K562 (cell line): ENCODE measurements at regions not wholly inside any gene's neighbourhood (a gene's known extent, or its start where the extent isn't known, plus 50 kb on each side); places are given as distances from the start of the nearest gene placed in this dataset.
"Not testable (repeated sequence)": the region's sequence is repeated elsewhere in the genome, so short reads cannot be mapped to it uniquely, and the experiment has no call there.

ENCODE experiments used
- ARID1B ChIP-seq: fragments of 450-650 bp; IDR thresholded peaks from 2 replicates; pipeline ENCODE4 v1.6.1; 2016; ENCODE audit warnings: antibody characterized with exemption, mild to moderate bottlenecking, inconsistent platforms
- CTCF ChIP-seq, 3 experiments: IDR thresholded peaks in 2 of 3; conservative IDR thresholded peaks in 1 of 3; 2 replicates each; pipeline ENCODE4 v1.5.1; 2011 to 2012; ENCODE audit warnings: low read length in 3 of 3, mild to moderate bottlenecking in 3 of 3, control low read depth in 2 of 3, improper control_type of control experiment in 1 of 3, inconsistent platforms in 1 of 3, low read depth in 1 of 3, mixed read lengths in 1 of 3, moderate library complexity in 1 of 3; ENCODE audit not compliant: insufficient read depth in 2 of 3
- ELF4 ChIP-seq: fragments of 450-650 bp; formaldehyde crosslinking; IDR thresholded peaks from 2 replicates; pipeline ENCODE4 v1.4.0; 2022; ENCODE audit warnings: missing genetic modification characterization
- ETV6 ChIP-seq, 3 experiments: fragments of 150-350 bp in 1 of 3; sonication (generic) in 1 of 3; formaldehyde crosslinking in 1 of 3; IDR thresholded peaks; 2 replicates each; pipeline versions ENCODE4 v1.6.1 to v1.8.0; 2014 to 2022; ENCODE audit warnings: borderline replicate concordance in 2 of 3, low read depth in 2 of 3, antibody characterized with exemption in 1 of 3, low read length in 1 of 3, mild to moderate bottlenecking in 1 of 3, missing genetic modification reagents in 1 of 3
- EZH2 ChIP-seq: IDR thresholded peaks from 2 replicates; pipeline ENCODE4 v1.6.1; 2012; ENCODE audit warnings: low read depth, mild to moderate bottlenecking, inconsistent platforms, low read length, borderline replicate concordance
- FOXK1 ChIP-seq: sonication (generic); formaldehyde crosslinking; IDR thresholded peaks from 2 replicates; pipeline ENCODE4 v1.8.0; 2022; ENCODE audit warnings: missing genetic modification reagents, mild to moderate bottlenecking, borderline replicate concordance
- HNRNPH1 ChIP-seq: fragments of 200-400 bp; formaldehyde crosslinking; optimal IDR thresholded peaks from 2 replicates; pipeline ENCODE3; 2017; ENCODE audit warnings: low read depth, mild to moderate bottlenecking, low read length, moderate library complexity
- IRF1 ChIP-seq: sonication (generic); formaldehyde crosslinking; IDR thresholded peaks from 2 replicates; pipeline ENCODE4 v1.8.0; 2022; ENCODE audit warnings: missing genetic modification reagents, mild to moderate bottlenecking, borderline replicate concordance
- MAFF ChIP-seq: IDR thresholded peaks from 2 replicates; pipeline ENCODE4 v1.6.1; 2012; ENCODE audit warnings: low read length, improper control_type of control experiment
- STAT6 ChIP-seq: sonication (generic); formaldehyde crosslinking; IDR thresholded peaks from 2 replicates; pipeline ENCODE4 v1.8.1; 2023; ENCODE audit warnings: mild to moderate bottlenecking, missing genetic modification reagents
- TCF7L2 ChIP-seq: fragments of 150-350 bp; IDR thresholded peaks from 2 replicates; pipeline ENCODE4 v1.6.1; 2016; ENCODE audit warnings: low read depth, mild to moderate bottlenecking, low read length, moderate library complexity
- TEAD4 ChIP-seq, 2 experiments: sonication (generic) in 1 of 2; formaldehyde crosslinking in 1 of 2; IDR thresholded peaks; 2 replicates each; pipeline versions ENCODE4 v1.6.1 to v1.8.0; 2012 to 2022; ENCODE audit warnings: borderline replicate concordance in 1 of 2, inconsistent platforms in 1 of 2, low read length in 1 of 2, mild to moderate bottlenecking in 1 of 2, missing genetic modification reagents in 1 of 2
- USF2 ChIP-seq: sonication (generic); formaldehyde crosslinking; IDR thresholded peaks from 2 replicates; pipeline ENCODE4 v1.5.0; 2020; ENCODE audit warnings: missing genetic modification reagents
- ZNF165 ChIP-seq: fragments of 250-450 bp; sonication (Bioruptor Pico); IDR thresholded peaks from 2 replicates; pipeline ENCODE4 v1.4.0; 2020; ENCODE audit warnings: borderline replicate concordance

GRCh38 chr9:115818651-115819050 is 334.9 kb upstream of the PAPPA start:
- TF ChIP-seq ETV6 (IDR thresholded peaks at IDR 0.05; ENCODE audit: borderline replicate concordance in 1 of 2, low read depth in 2 of 2, low read length in 1 of 2); ETV6 (CRISPR knock-in tag; IDR thresholded peaks at IDR 0.05; ENCODE audit: borderline replicate concordance); IRF1 (CRISPR knock-in tag); EZH2; TEAD4 (IDR thresholded peaks at IDR 0.05; ENCODE audit: low read length); TEAD4 (CRISPR knock-in tag; IDR thresholded peaks at IDR 0.05; ENCODE audit: borderline replicate concordance); ZNF165 (CRISPR knock-in tag); TCF7L2; HNRNPH1; FOXK1 (CRISPR knock-in tag); MAFF; ELF4 (CRISPR knock-in tag); USF2; ARID1B; STAT6 (CRISPR knock-in tag); CTCF (IDR thresholded peaks at IDR 0.05 in 2 of 3, conservative IDR thresholded peaks at IDR 0.05 in 1 of 3; ENCODE audit: insufficient read depth in 2 of 3, low read depth in 1 of 3, low read length in 3 of 3): not testable (repeated sequence)
